Activated naive CD4-positive, alpha-beta T cell treated with anti-CD3 and anti-CD28 coated beads, Interleukin-2, amount 50 U/mL, for 16 hours (primary cell): ENCODE measurements at regions not wholly inside any gene's neighbourhood (a gene's known extent, or its start where the extent isn't known, plus 50 kb on each side); places are given as distances from the start of the nearest gene placed in this dataset.

ENCODE experiments used
- DNase-seq: peaks from one replicate; pipeline ENCODE4 v3.0.0-alpha.2; 2020

- DNase-seq = no peak
Measured at GRCh38 chr5:54739371-54739770, 221.8 kb downstream of the SNX18 start.

GRCh38 chr5:54738973-54739367 is 221.4 kb downstream of the SNX18 start:
- DNase-seq = no peak

DNA sequence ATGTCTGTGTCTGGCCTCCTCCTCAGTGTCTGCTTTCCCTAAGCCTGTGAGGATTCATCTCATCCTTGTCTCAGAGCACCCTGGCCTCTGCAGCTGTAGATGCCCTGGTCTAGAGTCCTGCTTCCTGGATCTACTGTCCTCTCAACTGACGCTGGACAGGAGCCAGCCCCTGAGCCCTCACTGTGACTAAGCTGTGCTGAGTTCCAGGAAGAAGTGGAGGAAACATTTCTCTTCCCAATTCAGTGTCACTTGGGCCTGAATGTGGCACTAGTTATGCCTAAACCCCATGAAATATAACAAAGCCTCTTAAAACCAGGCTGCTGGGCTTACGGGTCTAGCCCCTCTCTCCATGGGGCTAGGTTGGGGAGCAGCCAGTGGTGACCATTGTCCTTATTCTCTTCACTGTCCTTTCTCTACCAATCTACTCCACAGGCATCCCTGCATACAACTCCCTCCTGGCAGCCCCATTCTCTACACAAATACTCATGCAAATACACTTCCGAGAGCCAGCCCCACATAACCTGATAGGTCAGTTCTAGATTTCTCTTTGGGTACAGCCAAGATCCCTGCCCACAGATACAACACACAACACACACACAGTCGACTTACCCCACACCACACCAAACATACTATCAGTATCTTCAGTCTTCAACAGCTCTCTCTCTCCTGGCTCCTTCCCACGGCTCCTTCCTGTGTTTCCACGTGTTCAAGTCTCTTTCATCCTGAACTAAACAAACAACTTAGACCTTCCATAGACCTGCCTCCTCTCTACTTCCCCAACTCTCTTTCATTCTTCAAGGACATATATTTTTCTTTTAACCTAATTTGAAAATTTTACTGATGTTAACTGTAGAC is 220.8 kb downstream of the SNX18 start:
- no peak for DNase-seq

DNA sequence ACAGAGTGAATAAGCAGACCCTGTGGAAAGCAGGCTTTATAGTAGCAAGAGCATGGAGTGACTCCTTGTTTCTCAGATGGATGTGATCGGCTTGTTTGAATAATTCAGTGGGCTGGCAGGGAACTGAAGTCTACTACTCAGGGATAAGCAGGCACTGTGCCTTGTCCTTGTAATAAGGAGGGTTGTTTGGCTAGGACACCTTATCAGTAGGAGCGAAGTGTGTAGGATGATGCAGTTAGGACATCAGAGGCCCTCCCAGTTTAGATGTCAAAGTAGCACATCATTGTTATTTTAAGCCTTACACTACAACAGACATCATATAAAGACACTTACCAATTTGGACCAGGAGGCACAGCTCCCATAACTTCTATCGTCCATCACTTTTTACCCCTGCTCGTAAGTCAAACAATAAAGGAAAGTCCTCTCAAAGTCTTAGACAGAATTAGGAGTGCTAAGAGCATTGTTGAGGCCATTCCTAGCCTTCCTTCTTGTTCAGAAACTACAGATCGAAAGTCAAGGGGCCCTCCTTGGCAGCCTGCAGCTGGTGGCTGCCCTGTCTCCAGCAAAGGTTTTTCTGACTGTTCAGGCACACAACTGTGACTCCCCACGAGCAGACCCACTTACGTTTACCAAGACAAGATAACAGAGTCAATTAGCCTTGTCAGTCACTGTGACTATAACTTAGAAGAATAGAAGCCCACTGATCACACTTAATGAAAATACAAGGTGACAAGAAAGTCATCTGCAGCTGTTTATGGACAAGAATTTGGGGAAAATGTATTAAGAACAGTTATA is 218.6 kb downstream of the SNX18 start:
- no peak for DNase-seq

DNA sequence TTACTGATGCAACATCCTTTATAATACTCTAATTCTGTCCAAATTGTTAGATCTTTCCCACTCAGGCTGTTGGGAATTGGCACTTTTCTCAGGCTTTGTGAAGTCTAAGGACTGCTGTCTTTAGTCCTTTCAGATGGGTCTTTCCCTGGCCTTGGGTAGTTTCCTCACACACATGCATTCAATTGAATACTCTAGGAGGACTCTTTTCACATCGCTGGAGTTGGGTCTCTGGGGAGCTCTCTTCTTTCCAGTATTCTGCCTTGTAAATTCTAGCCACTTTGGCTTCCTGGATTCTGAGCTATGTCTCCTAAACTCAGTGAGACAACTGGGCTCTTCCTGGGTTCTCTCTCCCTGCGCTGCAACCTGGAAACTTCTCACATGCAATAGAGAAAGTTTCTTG is 215.5 kb downstream of the SNX18 start:
- no peak for DNase-seq

DNA sequence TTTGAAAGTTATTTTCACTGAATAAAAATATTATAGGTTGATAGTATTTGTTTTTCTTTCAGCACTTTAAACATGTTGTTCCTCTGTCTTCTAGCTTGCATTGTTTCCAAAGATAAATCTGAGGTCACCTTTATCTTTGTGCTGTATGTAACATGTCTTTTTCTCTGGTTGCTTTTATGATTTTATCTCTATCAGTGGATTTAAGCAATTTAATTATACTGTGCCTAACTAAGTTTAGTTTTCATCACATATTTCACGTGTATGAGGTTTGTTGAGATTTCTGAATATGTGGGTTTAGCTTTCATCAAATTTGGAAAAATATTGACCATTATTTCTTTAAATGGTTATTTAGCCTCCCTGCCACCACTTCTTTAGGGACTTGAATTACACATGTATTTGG is 214.5 kb downstream of the SNX18 start:
- DNase-seq = no peak

DNA sequence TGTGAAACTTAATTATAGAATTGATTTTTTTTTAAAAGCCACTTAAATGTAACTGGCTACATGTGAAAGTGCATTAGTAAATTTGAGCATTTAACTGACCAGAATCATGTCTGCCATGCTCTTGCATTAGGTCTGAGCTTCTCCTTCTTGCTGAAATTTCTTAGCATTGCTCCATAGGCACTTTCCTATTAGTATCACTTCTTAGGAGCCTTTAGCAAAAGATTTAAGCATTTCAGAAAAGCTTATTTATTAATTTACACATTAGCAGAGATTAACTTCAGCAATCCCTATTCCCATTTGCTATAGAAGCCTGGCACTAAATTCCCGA is 211.0 kb downstream of the SNX18 start:
- no peak for DNase-seq

DNA sequence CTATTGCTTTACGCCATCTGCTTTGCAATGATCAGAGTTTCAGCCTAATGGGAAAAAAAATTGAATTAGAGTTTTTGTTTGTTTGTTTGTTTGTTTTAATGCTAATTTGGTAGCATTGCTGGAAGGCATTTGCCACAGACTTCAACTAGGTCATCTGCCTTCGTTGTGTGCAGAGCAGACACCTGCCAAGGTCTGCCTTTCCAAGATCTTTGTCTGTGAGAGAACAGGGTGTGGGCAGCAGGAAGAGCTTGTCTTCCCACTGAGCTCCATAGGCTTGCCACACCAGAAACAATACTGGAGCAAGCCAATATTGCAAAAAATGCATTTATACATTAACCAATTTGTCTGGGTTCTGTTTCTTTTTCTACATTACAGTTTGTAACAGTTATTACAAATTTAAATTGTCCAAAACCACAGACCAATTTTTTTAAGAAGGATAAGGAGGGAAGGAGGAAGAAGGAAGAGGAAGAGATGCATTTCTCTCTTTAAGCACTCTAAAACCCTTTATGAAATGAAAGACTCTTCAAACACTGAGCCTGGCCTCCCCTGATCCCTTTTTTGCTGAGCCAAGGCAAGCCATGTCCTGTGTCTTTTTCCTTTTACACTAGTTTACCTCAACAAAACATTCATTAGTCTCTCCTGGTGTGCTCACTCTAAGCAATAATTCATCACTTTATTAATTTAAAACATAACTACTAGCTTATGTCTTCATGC is 210.5 kb downstream of the SNX18 start:
- no peak for DNase-seq

DNA sequence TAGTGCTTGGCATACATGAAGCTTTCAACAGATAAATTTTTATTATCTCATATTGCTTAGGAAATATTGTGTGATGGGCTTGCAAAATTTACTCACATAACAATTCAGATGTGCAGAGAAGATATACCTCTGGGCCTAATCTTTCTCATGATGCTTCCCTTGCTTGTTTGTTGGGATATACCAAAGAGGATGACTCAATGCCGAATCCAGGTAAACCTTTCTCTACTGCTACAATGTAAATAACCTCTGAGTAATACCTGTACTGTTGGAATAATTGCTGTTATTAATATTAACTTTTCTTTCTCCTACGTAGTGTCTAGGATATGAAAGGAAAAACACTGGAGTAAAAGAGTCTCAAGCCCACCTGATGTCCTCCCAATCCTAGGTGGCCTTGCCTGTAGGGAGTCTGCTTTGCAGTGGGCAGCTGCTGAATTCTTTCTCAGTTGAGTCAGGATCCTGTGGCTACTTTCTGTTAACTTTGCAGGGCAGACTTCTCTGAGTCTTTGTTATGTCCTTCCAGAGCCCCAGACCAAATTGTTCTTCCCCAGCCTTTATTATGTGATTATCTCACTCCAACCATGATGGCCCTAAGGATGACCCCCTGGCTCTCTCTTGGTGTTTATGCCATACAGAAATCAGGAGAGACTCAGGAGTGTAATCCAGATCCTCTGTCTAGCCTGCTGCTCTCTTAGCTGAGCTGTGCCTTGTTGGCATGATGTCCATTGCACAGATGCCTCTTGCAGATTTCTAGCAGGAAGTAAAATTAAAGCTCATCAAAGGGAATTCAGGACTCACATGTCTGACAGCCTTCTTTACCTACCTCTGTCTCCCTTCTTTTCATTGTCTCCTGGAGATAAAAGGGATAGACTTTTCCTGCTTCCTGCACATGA is 208.1 kb downstream of the SNX18 start:
- DNase-seq = no peak

DNA sequence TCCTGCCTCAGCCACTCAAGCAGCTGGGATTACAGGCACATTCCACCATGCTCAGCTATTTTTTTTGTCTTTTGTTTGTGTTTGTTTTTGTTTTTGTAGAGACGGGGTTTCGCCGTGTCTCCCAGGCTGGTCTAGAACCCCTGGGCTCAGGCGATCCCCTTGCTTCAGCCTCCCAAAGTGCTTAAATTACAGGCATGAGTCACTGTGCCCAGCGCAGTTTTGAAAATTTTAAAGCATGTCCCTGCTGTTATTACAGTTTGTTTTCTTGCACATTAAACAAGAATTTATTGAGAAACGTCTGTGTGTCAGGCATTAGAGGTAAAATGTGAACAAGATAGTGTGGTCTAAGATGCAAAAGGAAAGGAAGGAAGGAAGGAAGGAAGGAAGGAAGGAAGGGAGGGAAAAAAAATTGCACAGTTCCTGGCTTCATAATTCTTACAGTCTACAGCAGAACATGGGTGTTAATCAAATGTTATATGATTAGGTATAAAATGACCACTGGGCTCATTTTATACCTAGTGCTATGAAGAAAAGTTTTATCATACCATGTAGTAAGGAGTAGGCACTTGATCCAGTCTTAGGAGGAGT is 205.4 kb downstream of the SNX18 start:
- no peak for DNase-seq

DNA sequence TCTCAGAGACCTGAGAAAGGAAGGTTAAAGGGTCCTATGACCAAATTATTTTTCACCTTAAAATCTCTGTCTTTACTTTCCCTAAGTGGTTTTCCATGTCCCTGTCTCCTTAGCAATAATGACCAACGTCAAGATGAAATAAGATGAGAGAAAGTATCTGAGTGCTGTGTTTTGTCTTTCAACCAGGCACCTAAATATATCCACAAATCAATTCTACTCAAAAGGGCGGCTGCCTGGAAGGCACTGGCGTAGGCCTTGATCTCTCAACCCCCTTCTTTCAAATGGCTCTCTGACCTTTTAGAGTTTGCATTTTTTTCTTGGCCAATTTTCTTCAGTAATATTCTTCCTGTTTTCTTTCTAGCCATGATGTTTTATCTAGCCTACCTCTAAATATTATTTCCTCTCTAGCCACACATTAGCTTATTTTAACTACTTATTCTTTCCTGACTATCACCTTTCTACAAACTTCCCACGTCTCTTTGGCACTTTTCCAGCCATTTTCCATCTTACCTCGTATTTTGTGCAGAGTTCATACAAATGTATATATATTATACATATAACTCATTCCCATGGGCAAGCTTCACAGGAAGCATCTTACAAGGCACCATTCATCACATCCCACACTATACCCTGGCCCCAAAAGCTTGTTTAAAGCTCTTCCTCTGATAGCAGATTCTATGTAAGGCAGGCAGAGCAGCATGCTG is 204.5 kb downstream of the SNX18 start:
- DNase-seq = no peak

DNA sequence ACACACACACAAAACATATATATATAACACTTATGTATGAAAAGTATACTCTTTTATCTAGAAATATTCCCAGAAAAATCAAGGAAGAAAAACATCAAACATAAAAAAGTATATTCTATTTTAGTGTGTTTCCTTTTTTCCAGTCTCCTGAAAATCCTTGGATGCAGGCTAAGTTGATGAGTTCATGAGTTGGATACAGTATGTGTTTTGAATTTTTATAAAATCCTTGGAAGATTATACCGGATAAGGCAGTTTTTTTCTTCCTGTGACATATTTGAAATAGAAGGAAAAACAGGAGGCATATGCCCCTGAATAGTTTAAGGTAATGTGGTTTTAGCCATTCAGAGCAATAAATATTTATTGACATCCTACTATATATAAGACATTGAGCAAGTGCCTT is 203.6 kb downstream of the SNX18 start:
- DNase-seq = no peak

GRCh38 chr5:54720341-54720740 is 202.8 kb downstream of the SNX18 start:
- DNase-seq = no peak

DNA sequence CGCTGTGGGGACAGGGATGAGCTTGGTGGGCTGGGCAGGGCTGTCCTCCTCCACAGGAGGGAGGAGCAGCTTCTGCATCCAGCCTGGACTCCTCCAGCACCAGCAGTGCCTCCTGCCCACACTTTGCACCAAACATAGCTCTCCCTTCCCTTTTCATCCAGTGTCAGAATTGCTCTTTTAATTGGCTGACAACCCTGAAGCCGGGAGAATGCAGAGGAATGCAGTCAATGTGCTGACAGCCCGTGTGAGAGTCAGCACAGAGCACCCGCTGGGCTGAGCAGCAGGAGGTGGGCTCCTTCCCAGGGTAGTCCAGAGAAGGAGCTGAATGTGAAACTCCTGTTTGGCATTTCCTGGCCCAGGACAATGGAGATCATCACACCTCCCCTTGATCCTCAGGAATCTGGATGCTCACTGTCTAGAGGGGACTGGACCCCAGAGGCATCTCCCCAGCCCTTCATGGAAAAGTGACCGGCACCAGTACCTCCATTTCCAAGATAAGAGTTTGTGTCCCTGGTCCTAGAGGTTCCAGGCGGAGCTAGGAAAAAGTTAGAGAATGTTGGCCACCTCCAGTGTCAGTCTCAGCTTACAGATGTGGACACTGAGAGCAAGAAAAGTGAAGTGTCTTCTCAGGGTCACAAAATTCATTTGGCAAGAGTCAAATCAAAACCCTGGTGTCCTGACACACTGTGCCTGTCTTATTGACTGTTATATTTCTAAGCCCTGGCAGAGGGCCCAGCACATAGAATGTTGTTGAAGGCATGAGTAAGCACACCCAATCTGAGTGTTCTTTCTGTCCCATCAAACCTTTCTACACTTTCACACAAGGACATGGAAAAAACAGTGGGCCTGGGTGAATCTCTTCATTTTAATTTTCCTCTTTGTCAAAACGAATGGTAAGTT is 202.1 kb downstream of the SNX18 start:
- DNase-seq = no peak

DNA sequence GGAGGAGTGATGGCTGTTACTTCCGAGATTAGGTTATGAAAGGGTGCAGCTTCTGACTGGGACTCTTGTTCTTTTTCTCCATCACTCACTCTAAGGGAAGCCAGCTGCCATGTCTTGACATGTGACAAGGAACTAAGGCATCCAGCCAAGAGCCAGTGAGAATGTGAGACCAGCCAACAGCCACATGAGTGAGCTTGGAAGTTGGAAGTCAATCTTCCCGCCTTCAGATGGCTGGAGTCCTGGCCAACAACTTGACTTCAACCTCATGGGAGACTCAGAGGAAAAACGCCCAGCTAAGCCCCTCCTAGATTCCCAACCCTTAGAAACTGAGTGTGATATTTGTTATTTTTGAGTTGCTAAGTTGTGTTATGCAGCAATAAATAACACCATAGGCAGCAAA is 201.1 kb downstream of the SNX18 start:
- no peak for DNase-seq

- DNase-seq = no peak
Measured at GRCh38 chr5:54717870-54718269, 200.3 kb downstream of the SNX18 start.

DNA sequence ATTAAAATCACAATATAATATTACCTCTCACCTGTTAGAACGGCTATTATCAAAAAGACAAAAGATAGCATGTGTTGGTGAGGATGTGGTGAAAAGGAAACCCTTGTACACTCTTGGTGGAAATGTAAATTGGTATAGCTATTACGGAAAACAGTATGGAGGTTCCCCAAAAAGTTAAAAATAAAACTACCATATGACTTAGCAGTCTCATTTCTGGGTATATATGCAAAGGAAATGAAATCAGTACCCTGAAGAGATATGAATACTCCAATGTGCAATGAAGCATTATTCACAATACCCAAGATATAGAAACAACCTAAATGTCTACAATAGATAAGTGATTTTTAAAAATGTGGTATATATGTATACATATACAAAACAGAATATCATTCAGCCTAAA is 199.9 kb downstream of the SNX18 start:
- no peak for DNase-seq

DNA sequence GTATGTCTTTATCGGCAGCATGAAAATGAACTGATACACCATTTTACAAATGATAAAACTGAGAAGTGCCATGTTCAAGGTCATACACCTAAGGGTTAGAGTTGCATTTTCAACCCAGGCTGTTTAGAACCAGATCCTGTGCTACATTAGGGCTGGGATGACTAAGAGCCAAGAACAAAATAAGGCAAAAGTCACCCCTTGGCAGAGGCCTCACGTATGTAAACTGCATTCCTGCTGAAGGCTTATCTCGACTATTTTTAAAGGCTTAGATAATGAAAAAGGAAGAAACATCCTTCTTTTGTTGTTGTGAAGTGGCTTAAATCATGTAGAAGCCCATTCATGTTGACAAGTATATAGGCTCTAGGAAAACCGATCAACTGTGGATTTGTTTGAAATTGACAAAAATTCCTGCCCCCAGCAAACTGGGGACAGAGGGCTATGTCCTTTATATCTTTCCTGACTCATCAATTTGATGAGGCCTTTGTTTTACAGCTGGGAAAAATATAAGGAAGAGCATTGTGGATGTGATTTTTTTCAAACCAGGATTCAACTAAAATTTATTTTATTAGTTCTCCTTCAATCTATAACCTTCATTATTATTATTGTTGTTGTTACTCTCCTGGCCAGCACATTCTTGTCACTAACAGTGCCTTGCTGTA is 196.5 kb downstream of the SNX18 start:
- DNase-seq = no peak

- no peak for DNase-seq
Measured at GRCh38 chr5:54709096-54709495, 191.5 kb downstream of the SNX18 start.

DNA sequence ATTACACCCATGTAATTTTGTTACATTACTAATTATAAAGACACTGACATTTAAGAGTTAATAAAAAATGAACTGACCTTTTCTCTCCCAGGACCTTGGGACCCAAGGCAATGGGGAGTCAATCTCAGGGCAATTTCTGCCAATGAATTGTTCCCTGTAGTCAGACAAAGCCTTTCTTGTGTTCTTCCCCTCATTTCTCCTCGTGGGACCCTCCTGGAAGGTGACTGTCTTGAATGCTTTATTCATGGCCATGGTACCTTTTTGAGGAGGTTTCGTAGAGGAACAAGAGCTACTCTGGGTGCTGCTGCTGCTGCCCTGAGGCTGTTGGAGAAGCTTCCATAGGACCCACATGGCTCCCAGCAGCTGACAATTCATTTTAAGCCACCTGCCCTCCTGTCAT is 190.3 kb downstream of the SNX18 start:
- no peak for DNase-seq
